Memory B cell (primary cell): ENCODE measurements at regions not wholly inside any gene's neighbourhood (a gene's known extent, or its start where the extent isn't known, plus 50 kb on each side); places are given as distances from the start of the nearest gene placed in this dataset.

Experiments used
- ATAC-seq: fragments of 150-1000 bp; cut with Tn5 transposase; 2 replicates; pipeline ENCODE4 v1.10.0; 2021; ENCODE audit warnings: low read depth, mild to moderate bottlenecking, moderate library complexity
- DNase-seq, 2 donors: peaks; one replicate each; pipeline ENCODE4 v3.0.0; 2022; ENCODE audit warnings: low spot score in 2 of 2
- H3K27ac Mint-ChIP-seq: one replicate; pipeline ENCODE4 v1.8.0; 2022; ENCODE audit warnings: mild to moderate bottlenecking, moderate library complexity, mixed read lengths
- H3K27me3 Mint-ChIP-seq: one replicate; pipeline ENCODE4 v1.8.0; 2022; ENCODE audit warnings: mixed read lengths
- H3K36me3 Mint-ChIP-seq: one replicate; pipeline ENCODE4 v1.8.0; 2022; ENCODE audit warnings: mild to moderate bottlenecking, mixed read lengths
- H3K4me1 Mint-ChIP-seq: one replicate; pipeline ENCODE4 v1.8.0; 2022; ENCODE audit warnings: mixed read lengths
- H3K4me3 Mint-ChIP-seq: one replicate; pipeline ENCODE4 v1.8.0; 2022; ENCODE audit warnings: mild to moderate bottlenecking, moderate library complexity, mixed read lengths
- H3K9me3 Mint-ChIP-seq: one replicate; pipeline ENCODE4 v1.8.0; 2022; ENCODE audit warnings: mixed read lengths

- Mint-ChIP-seq H3K27ac (no peak overlapping the region), H3K9me3 (no peaks in the 10 kb centered on the region), H3K27me3 (peaks cover 3% of the 10 kb centered on the region), H3K4me3 (no peak overlapping the region), H3K4me1 (no peaks in the 10 kb centered on the region), H3K36me3 (no peaks in the 10 kb centered on the region)
- ATAC-seq = no peak
- DNase-seq = no peak
Observed at GRCh38 chr6:47096211-47096895, 54.2 kb upstream of the ADGRF1 start.

- ATAC-seq = no peak
- H3K4me3 Mint-ChIP-seq = no peak overlapping the region
- peaks cover 3% of the 10 kb centered on the region for H3K27me3 Mint-ChIP-seq
- no peak for DNase-seq
- H3K9me3 Mint-ChIP-seq = no peaks in the 10 kb centered on the region
- H3K4me1 Mint-ChIP-seq = no peaks in the 10 kb centered on the region
- H3K36me3 Mint-ChIP-seq = no peaks in the 10 kb centered on the region
- no peak overlapping the region for H3K27ac Mint-ChIP-seq
Observed at GRCh38 chr6:47094241-47094925, 52.3 kb upstream of the ADGRF1 start.

GRCh38 chr6:47093169-47093568 is 51.0 kb upstream of the ADGRF1 start:
- no peak for DNase-seq
- no peaks in the 10 kb centered on the region for H3K4me1 Mint-ChIP-seq
- H3K36me3 Mint-ChIP-seq = no peaks in the 10 kb centered on the region
- ATAC-seq = no peak
- H3K9me3 Mint-ChIP-seq = no peaks in the 10 kb centered on the region
- no peak overlapping the region for H3K4me3 Mint-ChIP-seq
- peaks cover 3% of the 10 kb centered on the region for H3K27me3 Mint-ChIP-seq
- H3K27ac Mint-ChIP-seq = no peak overlapping the region

GRCh38 chr6:47091886-47092668 is 49.9 kb upstream of the ADGRF1 start:
- Mint-ChIP-seq H3K4me1 (no peaks in the 10 kb centered on the region), H3K36me3 (no peaks in the 10 kb centered on the region), H3K27me3 (peaks cover 3% of the 10 kb centered on the region), H3K27ac (no peak overlapping the region), H3K4me3 (no peak overlapping the region), H3K9me3 (no peaks in the 10 kb centered on the region)
- ATAC-seq (no peak), DNase-seq (no peak)
